ENCODE measurements at regions not wholly inside any gene's neighbourhood (a gene's known extent, or its start where the extent isn't known, plus 50 kb on each side); places are given as distances from the start of the nearest gene placed in this dataset.

- DNase-seq (ENCODE audit: low read depth), result no peak
Observed at GRCh38 chr10:121179006-121179405, 327.8 kb downstream of the WDR11 start.

GRCh38 chr10:121182219-121182618 is 331.1 kb downstream of the WDR11 start:
- DNase-seq (ENCODE audit: low read depth), result no peak

DNA sequence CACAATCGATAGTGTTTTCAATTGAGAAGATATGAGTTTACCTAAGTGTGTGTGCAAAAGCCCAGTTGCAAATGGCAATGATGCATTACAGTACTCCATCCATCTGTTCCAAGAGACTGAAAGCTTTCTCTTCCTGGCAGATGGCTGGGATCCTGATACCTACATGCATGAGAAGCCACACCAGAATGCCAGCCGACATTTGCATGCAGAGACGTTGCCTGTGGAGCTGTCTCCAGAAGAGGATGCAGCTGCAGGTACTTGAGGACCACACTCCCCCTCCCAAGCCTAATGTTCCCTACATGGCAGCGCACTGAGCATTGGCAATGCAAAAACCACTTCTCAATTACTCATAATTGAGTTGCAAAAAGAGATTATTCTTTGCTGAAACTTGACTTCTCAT is 332.1 kb downstream of the WDR11 start:
- no peak for DNase-seq (ENCODE audit: low read depth)

- DNase-seq (ENCODE audit: low read depth), result no peak
Observed at GRCh38 chr10:121183707-121184106, 332.5 kb downstream of the WDR11 start.

DNA sequence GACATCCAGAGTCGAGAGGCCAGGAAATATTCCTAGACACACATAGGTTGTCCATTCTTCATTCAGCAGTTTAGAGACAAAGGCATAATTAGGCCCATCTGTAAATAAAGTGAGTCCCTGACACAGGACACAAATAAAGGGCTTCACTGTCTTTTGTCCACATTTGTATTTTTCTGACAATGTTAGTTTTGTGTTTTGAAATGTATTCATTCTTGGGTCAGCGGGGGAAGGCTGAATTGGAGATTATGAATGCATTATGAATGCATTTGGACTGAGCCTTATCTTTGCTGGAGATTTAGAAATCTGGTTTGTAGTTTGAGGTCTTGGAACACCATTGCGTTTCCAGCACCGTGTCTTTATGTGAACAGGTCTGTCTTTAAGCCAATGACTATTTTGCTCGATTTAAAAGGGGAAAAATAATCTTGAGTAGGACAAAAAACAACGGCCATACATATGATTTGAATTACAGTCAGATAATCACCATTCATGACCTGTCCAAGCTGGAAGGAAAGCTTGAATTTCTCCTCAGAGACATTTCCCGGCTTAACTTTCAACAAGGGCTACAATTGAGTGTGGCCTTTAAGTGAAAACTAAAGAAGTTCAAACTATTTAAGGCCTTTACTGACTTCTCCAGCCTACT is 334.8 kb downstream of the WDR11 start:
- no peak for DNase-seq (ENCODE audit: low read depth)

DNA sequence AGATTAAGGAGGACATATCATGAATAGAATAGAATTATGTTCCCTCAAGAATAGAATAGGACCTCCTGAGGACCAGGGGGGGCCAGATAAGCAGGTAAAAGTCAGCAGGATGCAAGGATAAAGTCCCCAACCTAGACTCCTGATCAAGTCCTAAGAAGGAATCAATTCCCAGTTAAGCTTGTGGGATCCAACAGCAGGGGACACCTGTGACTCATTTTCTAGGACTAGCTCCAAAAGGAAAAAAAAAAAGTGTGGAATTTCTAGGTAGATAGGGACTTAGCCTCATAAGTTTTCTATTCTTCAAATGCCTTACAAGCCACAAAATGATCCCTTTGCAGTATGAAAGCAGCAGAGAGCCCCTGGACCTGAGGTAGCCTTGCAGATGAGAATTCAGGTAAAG is 336.2 kb downstream of the WDR11 start:
- DNase-seq (ENCODE audit: low read depth), result no peak

GRCh38 chr10:121188005-121188404 is 336.8 kb downstream of the WDR11 start:
- no peak for DNase-seq (ENCODE audit: low read depth)

DNA sequence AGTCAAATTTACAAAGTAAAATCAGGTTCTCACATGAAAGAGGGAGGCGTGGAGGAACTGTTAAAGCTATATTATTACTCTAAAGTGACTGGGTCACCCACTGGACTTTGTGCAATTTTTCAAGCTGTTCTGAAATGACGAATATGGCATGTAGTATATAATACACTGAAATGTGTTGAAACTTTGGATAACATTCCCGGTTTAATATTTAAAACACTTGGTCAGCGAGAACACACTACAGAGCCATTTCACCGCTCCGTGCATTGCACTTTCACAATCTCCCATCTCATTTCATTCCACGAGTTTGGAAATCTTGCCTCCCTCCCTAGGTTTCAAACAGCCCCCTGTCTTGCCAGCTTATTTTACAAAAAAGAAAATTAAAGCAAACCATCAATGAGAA is 337.9 kb downstream of the WDR11 start:
- DNase-seq (ENCODE audit: low read depth), result no peak

GRCh38 chr10:121194696-121195523 is 343.7 kb downstream of the WDR11 start:
- DNase-seq (ENCODE audit: low read depth), result no peak

DNA sequence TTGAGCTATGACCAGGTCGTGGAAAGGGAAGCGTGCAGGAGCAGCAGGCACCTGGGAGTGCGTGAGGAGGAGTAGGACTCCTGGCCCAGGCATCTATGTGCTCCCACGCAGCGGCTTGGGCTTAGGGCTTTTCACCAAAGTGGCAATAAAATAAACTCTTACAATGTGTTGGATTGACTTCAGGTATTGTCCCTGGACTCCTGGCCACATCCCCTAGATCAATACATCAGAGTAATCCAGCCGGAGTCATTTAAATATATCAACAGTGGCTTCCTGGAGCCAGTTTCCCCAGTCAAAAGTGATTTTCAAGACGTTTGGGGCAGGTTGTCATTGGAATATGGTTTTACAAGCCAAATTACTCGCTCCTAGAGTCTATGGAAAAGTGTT is 344.4 kb downstream of the WDR11 start:
- no peak for DNase-seq (ENCODE audit: low read depth)

DNA sequence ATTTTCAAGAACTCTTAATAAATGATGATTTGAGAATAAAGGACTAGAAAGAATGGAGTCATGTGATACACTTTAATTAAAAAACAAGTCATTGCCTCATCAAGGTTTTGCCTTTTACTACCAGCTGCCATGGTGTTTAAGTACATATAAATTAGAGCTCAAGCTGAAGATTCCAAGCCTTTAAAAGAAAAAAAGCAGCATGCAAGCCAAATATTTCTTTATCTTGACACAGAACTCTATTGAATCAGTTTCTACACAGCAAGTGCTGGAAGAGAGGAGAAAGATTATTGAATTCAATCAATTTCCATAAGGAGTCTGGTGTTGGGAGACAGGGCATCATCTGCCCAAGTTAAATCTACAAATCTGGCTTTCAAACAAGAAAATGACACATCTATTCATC is 347.9 kb downstream of the WDR11 start:
- DNase-seq (ENCODE audit: low read depth), result no peak

DNA sequence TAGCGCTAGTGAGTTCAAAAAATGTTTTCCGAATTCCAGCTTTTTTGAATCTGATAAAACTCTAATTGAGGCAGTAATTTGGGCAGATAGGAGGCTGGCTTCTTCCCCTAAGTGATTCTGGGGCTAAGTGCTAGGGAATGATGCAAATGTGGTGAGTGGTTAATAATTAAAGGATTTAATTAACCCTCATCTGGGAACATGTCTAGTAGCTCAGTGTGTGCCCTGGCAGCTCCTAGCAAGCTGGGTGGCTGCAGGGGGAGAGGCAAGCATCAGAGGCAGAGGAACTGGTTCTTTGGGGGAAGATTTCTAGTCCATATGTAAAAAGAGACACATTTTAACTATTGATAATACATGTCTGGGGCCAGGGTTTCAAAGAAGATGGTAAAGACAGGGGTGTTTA is 354.5 kb downstream of the WDR11 start:
- DNase-seq (ENCODE audit: low read depth), result no peak

DNA sequence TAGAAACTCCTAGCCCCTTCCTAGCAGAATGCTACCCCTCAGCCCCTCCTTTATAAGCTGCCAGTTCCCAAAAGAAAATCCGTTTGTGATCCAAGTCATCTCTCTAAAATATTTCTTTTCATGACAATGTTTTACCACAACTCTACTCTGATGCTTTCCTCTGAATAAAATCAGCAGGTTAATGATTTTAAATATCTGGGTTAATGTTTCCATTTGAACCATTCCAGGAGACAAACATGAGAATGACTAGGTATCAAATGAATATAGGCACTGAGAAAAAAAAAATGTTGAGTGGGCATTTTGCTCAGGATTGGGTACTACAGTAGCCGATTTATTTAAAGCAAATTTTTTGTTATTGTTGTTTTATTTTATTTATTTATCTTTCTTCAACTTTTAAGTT is 360.3 kb downstream of the WDR11 start:
- DNase-seq (ENCODE audit: low read depth), result no peak

DNA sequence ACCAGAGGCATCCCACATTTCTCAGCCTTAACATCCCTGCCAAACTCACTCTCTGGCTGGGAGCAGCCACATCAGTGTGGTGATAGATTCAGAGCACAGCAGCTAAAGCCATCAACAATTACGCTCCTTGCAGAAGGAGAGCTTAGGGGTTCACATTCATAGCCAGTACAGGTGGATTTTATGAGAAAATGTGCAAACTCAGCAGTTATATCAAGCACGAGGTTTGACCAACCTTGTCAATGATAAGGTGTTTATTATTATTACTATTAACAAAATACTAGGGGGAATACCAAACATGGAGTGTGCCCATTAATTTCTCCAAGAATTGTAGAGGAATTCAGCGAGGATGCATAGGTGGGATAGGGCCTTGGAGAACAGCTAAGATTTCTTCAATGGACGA is 362.3 kb downstream of the WDR11 start:
- DNase-seq (ENCODE audit: low read depth), result no peak

DNA sequence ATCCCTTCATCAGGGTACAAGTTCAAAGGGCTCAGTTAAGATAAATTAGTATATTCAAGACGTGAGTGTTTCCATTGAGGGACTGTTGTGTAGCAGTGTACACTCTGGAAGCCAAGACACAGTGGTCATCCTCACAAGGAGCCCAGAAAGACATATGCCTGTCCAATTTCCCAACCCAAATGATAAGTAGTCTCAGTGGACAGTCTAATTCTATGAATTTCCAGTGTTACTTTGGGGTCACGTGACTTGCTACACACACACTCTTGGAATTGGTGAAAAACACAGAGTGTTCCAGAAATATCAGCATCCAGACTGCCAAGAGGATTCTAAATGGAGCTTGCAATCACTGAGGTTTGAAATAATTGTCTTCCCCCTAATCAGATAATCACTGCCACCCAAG is 365.1 kb downstream of the WDR11 start:
- no peak for DNase-seq (ENCODE audit: low read depth)

- no peak for DNase-seq (ENCODE audit: low read depth)
Observed at GRCh38 chr10:121216721-121217181, 365.6 kb downstream of the WDR11 start.

- no peak for DNase-seq (ENCODE audit: low read depth)
Observed at GRCh38 chr10:121217331-121217730, 366.2 kb downstream of the WDR11 start.

- DNase-seq (ENCODE audit: low read depth), result no peak
Observed at GRCh38 chr10:121221072-121221471, 369.9 kb downstream of the WDR11 start.

DNA sequence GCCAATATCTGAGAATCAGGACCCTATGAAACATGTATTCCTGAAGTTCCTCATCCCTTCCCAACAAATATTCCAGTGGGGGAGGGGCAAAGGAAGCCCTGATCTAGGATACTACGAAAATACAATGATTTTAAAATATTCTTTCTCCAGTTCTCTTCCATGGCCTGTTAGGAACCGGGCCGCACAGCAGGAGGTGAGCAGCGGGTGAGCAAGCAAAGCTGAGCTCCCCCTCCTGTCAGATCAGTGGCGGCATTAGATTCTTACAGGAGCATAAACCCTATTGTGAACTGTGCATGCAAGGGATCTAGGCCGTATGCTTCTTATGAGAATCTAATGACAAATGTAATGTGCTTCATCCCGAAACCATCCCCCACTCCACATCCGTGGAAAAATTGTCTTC is 370.8 kb downstream of the WDR11 start:
- no peak for DNase-seq (ENCODE audit: low read depth)

- DNase-seq (ENCODE audit: low read depth), result no peak
Observed at GRCh38 chr10:121222842-121223241, 371.7 kb downstream of the WDR11 start.

DNA sequence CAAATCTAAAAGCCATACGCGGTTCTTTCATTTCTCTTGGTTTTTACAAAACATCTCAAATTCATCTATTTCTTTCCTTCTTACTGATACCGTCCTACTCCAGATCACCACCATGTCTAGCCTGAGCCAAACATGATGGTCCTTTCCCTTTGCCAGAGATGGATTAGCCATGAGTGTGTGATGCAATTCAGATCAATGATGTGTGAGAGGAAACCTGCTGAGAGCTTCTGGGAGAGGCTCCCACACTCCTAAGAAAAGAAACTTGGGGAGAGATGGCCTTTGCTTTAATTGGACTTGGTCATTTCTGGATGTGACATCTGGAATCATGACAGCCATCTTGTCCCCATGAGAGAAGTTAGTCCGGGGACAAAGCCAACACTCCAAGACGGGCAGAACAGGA is 367.2 kb downstream of the FGFR2 start:
- no peak for DNase-seq (ENCODE audit: low read depth)

GRCh38 chr10:121232494-121232893 is 365.8 kb downstream of the FGFR2 start:
- DNase-seq (ENCODE audit: low read depth), result no peak

DNA sequence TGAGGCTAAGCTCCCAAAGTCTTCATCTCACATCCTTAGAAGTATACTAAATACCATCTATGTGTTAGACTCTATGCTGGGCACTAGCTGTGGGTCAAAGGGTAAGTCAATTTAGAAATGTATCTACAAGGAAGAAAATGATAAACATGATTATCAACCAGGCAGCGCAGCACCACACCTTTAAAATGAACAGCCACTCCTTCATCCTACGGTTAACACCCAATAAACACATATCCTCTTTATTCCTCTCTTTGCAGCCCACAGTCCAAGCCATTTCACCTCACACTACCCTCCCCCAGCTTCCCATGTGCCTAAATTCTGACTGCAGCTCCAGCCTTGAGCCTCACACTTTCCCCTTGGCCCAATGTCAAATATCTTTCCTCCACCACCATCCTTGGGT is 362.6 kb downstream of the FGFR2 start:
- DNase-seq (ENCODE audit: low read depth), result no peak

- DNase-seq (ENCODE audit: low read depth), result no peak
Observed at GRCh38 chr10:121236621-121237020, 361.6 kb downstream of the FGFR2 start.

All from EH (cell line).